Omental fat pad (tissue), 3 donors: ENCODE measurements at regions not wholly inside any gene's neighbourhood (a gene's known extent, or its start where the extent isn't known, plus 50 kb on each side); places are given as distances from the start of the nearest gene placed in this dataset.

Experiments used
- ATAC-seq: fragments of 150-250 bp; one replicate; pipeline ENCODE4 v1.9.1; 2016; ENCODE audit warnings: mild to moderate bottlenecking, moderate library complexity; ENCODE audit not compliant: low FRiP score
- DNase-seq: peaks from one replicate; pipeline ENCODE4 v3.0.0-alpha.2; 2019; ENCODE audit warnings: low spot score
- TF ChIP-seq, protein P1 (sequence below), 3 donors: fragments of 450-650 bp; IDR thresholded peaks; one replicate each; pipeline ENCODE4 v1.5.1; 2016 to 2017; ENCODE audit warnings: antibody characterized with exemption in 3 of 3, mild to moderate bottlenecking in 3 of 3, moderate library complexity in 2 of 3

DNA sequence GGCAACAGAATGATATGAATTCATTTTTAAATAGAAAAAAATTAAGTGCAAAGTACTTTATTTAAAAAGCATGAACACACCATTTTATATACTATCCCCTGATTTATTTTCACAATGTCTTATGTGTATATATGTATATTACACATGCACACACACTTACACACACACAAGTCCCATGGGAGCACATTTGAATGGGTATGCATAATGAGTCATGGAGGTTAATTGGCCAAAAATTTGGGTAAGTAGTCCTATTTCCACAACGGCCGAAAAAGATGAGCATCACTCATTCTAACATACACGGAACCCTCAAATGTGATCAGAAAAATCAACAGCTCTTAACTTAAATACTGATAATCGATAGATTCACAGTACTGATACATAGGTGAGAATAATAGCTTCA is 97.4 kb upstream of the NABP1 start:
- TF ChIP-seq, protein P1, sequence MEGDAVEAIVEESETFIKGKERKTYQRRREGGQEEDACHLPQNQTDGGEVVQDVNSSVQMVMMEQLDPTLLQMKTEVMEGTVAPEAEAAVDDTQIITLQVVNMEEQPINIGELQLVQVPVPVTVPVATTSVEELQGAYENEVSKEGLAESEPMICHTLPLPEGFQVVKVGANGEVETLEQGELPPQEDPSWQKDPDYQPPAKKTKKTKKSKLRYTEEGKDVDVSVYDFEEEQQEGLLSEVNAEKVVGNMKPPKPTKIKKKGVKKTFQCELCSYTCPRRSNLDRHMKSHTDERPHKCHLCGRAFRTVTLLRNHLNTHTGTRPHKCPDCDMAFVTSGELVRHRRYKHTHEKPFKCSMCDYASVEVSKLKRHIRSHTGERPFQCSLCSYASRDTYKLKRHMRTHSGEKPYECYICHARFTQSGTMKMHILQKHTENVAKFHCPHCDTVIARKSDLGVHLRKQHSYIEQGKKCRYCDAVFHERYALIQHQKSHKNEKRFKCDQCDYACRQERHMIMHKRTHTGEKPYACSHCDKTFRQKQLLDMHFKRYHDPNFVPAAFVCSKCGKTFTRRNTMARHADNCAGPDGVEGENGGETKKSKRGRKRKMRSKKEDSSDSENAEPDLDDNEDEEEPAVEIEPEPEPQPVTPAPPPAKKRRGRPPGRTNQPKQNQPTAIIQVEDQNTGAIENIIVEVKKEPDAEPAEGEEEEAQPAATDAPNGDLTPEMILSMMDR (IDR thresholded peaks at IDR 0.05), result no peak
- DNase-seq, result no peak

DNA sequence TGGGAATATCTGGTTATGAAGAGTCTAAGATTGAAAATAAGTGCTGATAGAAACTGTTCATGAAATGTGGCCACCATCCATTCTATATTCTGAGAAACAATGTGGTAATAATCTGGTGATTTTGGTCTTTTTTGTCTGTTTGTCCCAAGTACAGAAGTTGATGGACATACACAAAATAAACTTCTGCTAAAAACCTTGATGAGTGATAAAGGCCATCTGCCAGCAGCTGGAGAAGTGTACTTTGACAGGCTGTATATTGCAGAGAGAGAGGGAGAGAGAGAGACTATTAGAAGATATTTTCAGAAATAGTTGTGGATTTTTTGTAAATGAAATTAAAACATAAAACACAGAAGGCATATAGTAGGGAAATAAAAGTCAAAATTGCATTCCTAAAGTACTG is 96.9 kb upstream of the NABP1 start:
- DNase-seq (no peak), ATAC-seq (no peak)
- TF ChIP-seq, protein P1 (IDR thresholded peaks at IDR 0.05), result no peak

More for the DNA sequence above, 97.4 kb upstream of the NABP1 start:
- no peak for ATAC-seq

DNA sequence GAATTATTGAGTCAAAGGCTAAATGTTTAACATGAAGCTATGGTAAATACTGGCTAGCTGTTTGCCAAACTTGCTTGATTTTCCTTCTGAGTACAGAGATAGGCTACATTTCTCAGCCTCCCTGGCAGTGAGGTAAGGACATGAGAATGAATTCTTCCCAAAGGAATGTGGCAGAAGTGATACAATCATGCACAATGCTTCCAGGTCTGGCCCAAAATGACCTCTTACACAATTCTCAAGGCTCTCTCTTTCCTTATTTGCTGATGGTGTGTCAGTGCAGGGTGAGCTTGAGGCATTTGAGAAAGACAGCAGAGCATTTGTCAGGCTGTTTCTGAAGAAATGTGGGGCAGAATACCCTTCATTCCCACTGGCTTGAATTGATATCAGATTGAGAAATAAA is 95.6 kb upstream of the NABP1 start:
- TF ChIP-seq, protein P1 (IDR thresholded peaks at IDR 0.05), result no peak
- no peak for DNase-seq
- ATAC-seq, result peak; percentile 80

DNA sequence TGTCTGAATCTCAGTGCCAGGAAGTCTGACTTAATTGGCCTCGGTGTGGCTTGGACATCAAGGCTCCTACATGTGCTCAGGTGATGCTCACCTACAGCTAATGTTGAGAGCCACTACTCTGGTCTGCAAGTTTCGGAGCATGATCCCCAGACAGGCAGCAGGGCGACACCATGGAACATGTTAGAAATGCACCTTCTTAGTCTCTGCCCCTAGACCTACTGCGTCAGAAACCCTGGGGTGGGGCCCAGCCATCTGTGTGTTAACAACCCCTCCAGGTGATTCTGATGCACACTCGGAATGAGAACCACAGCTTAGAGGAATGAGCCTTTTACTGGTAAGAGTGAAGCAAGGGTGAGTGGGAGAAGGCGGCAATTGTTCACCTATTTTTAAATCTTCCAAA is 86.9 kb upstream of the NABP1 start:
- DNase-seq (no peak), ATAC-seq (no peak)
- TF ChIP-seq, protein P1 (IDR thresholded peaks at IDR 0.05), result no peak

DNA sequence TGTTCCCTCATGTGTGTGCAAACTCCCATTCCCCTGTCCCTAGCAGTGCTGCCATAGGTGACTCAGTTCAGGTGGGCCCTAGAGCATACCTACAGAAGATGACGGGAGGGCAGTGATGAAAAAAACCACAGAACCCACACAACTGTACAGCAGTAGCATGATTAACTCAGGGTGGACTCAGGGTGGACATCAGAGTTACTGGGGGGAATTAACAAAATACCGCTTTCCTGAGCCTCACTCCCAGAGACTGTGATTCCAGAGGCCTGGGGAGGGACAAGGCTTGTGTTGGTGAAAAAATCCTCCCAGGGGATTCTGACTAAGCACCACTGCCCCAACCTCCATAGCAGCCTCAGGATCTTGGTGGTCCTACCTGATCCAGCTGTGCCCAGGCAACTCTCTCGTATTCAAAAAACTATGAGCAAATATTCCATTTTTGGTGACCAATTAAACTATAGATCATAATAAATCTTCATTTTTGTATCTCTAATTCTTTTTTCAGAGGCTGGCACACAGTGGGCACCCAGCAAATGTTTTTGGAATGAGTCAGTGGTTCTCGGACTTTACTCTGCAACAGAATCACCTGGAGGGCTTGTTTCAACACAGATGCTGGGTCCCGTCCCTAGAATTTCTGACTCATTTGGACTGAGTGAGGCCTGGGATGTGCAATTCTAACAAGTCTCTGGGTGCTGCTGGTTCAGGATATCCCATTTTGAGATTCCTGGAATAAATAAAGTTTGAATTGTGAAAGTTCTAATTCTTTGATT is 84.1 kb upstream of the NABP1 start:
- ATAC-seq, result peak; percentile 96
- TF ChIP-seq, protein P1 (IDR thresholded peaks at IDR 0.05), result no peak
- DNase-seq, result no peak

DNA sequence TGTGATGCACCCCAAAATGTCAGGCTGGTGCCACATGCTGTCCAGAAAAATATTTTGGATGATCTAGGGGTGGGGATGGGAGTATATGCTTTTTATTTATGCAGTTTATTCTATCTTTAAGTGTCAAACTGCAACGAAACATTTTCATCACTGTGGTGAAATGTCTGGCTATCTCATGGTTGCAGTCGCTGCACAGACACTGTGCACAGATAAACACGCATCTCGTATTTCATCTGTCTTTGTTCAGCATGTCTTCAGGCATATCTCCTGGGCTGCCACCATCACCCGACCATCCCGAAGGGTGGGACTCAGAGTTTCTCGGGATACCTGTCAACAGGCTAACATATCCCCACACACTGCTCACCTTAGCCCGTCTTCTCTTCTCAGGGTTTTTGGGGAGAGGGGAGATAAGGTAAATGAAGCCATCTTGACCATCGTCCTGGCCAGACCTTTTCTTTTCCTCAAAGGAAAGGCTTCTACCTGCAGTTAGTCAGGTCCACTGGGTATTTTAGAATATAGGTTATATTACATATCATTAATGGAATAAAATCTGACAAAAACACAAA is 80.7 kb upstream of the NABP1 start:
- no peak for ATAC-seq
- TF ChIP-seq, protein P1 (IDR thresholded peaks at IDR 0.05), result no peak
- DNase-seq, result no peak

DNA sequence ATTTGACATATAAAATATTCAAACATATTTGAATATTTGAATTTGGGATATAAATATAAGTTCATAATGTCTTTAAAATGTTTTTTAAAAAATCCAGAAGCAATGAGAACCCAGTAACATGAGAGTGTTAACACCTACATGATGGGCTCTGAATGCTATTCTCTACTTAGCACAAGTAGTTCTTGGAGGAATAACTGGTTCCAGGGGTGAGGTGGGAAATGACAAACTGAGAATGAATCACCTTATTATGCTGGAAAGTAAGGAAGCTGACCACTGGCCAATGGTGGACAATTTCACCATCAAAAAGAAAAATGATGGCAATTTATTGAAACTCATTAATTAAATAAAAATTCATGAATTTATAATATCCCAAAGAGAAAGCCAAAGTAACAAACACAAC is 79.6 kb upstream of the NABP1 start:
- TF ChIP-seq, protein P1 (IDR thresholded peaks at IDR 0.05), result no peak
- ATAC-seq, result no peak
- no peak for DNase-seq
